ENCODE measurements at regions not wholly inside any gene's neighbourhood (a gene's known extent, or its start where the extent isn't known, plus 50 kb on each side); places are given as distances from the start of the nearest gene placed in this dataset.

GRCh38 chr11:76257074-76257719, 50.9 kb upstream of the WNT11 start:
- DNase-seq (ENCODE audit: low read depth): no peak
- TF ChIP-seq MYC (IDR thresholded peaks at IDR 0.05; ENCODE audit: low read depth, low read length) (no peak), POLR2A (IDR thresholded peaks at IDR 0.05; ENCODE audit: extremely low read depth, insufficient read length) (no peak)
- TF ChIP-seq, protein P1, sequence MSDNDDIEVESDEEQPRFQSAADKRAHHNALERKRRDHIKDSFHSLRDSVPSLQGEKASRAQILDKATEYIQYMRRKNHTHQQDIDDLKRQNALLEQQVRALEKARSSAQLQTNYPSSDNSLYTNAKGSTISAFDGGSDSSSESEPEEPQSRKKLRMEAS (IDR thresholded peaks at IDR 0.05; ENCODE audit: low read depth, low read length): no peak
- TF ChIP-seq, protein P2, sequence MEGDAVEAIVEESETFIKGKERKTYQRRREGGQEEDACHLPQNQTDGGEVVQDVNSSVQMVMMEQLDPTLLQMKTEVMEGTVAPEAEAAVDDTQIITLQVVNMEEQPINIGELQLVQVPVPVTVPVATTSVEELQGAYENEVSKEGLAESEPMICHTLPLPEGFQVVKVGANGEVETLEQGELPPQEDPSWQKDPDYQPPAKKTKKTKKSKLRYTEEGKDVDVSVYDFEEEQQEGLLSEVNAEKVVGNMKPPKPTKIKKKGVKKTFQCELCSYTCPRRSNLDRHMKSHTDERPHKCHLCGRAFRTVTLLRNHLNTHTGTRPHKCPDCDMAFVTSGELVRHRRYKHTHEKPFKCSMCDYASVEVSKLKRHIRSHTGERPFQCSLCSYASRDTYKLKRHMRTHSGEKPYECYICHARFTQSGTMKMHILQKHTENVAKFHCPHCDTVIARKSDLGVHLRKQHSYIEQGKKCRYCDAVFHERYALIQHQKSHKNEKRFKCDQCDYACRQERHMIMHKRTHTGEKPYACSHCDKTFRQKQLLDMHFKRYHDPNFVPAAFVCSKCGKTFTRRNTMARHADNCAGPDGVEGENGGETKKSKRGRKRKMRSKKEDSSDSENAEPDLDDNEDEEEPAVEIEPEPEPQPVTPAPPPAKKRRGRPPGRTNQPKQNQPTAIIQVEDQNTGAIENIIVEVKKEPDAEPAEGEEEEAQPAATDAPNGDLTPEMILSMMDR (IDR thresholded peaks at IDR 0.05; ENCODE audit: low read depth, low read length): no peak

GRCh38 chr11:76256448-76256847, 50.1 kb upstream of the WNT11 start:
- H3K4me3 ChIP-seq (ENCODE audit: low read depth, low read length): no peak overlapping the region

More at GRCh38 chr11:76257074-76257719, 50.9 kb upstream of the WNT11 start:
- no peak overlapping the region for H3K4me3 ChIP-seq (ENCODE audit: low read depth, low read length)

More at GRCh38 chr11:76256448-76256847, 50.1 kb upstream of the WNT11 start:
- DNase-seq (ENCODE audit: low read depth): no peak
- TF ChIP-seq, protein P2 (IDR thresholded peaks at IDR 0.05; ENCODE audit: low read depth, low read length): no peak
- no peak for TF ChIP-seq MYC (IDR thresholded peaks at IDR 0.05; ENCODE audit: low read depth, low read length)
- TF ChIP-seq, protein P1 (IDR thresholded peaks at IDR 0.05; ENCODE audit: low read depth, low read length): no peak
- no peak for TF ChIP-seq POLR2A (IDR thresholded peaks at IDR 0.05; ENCODE audit: extremely low read depth, insufficient read length)
